NCI-H345 treated with DMSO at 0.1 percent for 48 hours (cell line): ENCODE measurements at regions not wholly inside any gene's neighbourhood (a gene's known extent, or its start where the extent isn't known, plus 50 kb on each side); places are given as distances from the start of the nearest gene placed in this dataset.

Experiments
- DNase-seq: peaks from one replicate; lab custom pipeline; 2025; ENCODE audit not compliant: unreplicated experiment; lab: John Stamatoyannopoulos, UW

DNA sequence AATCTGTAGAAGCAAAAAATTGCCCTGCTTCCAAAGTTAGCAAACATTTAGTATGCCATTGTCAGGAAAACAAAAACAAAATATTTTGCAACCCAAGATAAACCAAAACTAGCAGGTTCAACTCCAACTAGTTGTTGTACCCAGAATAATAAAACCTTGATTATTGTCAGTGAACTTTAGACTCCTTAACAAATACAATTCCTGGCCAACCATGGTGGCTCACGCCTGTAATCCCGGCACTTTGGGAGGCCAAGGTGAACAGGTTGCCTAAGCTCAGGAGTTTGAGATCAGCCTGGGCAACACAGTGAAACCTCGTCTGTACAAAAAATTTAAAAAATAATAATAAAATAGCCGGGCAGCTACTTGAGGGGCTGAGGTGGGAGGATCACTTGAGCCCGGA, 53.6 kb upstream of the EPCAM start:
- no peak for DNase-seq

DNA sequence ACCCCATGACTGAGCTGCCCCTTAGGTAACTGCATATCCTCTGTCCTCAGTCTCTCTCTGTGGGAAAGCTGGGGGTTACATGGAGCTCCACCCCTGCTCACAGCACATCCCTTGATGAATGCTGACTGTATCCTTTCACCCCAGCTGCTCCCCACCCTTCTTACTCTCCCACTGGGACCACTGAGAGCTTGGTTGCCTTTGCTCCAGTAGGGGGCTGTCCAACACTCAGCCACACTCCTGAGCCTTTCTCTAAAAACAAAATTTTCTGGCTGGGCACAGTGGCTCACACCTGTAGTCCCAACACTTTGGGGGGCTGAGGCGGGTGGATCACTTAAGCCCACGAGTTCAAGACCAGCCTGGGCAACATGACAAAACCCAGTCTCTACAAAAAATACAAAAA, 55.4 kb upstream of the EPCAM start:
- DNase-seq, result no peak

DNA sequence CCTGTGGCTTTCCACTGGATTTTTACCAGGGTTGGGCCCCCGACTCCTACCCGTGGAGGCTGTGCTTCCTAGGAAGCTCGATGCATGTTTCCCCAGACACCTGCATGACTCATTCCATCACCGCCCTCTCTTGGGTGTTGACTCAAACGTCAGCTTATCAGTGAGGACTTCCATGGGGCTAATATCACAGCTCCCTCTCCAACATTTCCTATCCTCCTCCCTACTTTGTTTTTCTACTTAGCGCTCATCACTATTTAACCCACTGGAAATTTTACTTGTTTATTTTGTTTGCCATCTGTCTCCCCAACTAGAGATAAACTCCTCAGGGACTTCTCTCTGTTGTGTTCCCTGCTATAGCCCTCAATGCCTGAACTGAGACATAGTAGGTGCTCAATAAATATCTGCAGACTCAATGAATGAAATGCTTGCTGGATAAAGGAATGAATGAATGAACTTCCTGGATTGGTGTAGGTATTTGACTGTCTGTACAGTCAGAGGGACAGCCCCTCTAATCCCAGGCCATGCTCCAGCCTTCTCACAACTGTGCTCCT, 55.9 kb upstream of the EPCAM start:
- DNase-seq, result no peak

DNA sequence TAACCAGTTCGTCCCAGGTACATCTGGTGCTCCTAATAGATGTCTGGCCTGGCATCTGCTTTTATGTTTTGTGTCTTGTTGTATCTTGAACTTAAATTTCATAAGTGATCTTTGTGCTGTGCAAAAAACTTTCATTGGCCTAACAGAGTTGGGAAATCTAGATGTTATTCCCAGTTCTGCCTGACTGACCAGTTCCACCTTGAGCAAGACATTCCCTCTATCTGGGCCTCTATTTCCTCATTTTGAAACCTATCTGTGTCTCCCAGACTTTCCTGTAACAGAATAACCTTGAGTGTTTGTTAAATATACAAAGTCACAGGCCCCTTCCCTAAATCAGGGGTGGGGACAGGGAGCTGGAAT, 56.6 kb upstream of the EPCAM start:
- no peak for DNase-seq

DNA sequence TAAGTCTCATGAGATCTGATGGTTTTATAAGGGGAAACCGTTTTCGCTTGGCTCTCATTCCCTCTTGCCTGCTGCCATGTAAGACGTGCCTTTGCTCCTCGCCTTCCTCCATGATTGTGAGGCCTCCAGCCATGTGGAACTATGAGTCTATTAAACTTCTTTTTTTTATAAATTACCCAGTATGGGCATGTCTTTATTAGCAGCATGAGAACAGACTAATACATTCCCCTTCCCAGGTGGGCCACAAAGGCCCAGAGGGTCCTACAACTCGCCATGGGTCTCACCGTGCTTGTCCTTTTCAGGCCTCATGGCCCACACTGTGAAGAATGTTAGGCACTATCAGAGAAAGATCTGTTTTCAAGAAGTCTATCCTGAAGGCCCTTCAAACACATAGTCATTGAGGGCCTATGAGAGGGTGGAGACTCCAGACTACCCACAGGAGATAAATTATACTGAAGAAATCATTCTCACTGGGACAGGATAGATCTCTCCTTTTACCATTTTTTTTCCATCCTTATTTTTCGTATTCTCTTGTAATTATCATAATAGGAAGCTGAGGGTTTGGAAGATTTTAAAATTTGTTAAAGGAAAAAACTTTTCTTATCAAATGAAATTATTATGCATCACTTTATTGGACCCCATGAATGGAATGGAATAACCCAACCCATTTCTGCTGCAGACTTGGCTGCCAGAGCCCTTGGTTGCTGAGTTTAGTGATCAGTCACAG, 57.2 kb upstream of the EPCAM start:
- DNase-seq, result no peak

DNA sequence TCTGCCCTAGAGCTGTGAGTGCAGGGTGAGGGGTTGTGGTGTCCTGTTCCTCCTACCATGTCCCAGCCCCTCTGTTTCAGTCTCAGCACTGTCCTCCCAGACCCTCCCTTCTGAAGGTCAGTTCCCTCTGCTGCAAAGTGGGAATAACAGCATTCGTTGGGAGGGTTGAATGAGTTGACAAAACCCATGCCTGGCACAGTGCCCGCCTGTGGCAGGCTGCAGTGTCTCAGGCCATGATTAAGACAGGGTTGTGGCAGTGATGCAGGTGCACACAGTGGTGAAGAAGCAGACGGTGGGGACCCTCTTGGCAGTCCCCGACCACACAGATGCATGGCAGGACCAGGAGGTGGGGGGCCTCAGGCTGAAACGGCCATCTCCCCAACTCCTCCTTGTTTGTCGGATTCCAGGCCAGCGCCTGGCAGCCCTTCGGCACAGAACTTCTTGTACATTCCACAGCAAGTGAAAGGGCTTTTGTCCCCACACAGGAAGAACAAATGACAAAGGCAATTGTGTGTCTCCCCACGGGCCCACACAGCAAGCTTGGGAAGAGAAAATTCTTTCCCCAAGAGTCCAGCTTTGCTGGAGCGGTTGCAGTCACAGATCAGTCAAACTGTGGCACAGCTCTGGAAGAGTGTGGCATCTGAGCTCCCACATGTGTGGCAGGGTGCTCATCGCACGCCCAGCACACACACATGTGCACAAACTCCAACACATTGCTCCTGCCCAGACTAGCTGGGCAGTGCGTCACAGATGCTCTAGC, 58.1 kb upstream of the EPCAM start:
- no peak for DNase-seq

DNA sequence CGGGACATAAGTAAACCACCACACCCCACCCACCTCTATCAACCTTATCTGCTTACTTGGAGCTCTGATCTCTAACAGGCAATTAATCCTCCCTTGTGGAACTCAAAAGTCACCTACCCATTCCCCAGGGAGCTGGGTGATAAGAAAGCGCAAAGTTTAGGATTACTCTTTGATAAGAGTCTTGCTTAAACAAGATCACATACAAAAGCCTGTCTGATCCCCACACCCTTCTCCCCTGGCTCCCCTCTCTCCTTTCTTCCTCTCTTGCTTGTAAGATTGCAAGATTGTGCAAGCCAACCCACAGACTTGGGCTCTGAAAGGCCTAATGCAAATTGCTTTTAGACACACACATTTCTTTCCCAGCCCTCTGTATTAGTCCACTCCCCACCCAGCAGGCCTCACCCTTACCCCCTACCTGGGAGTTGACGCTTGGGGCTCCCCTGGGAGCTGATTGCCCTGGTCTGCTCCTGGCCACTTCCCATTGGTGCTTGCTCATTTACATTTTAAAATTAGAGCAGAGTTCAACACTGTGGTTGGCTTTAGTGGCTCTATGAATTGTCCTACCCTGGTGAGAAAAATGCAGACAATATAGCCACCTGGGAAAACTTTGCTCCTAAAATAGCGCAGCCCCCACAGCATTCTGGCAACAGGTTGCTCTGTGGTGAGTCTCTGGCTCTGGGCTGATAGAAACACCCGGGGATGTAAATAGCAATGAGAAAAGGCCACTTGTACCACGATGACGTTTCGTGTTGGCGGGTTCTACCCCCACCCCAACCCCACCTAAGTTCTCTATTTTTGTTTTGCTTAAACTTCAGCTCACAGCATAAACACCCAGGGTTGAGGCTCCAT, 58.9 kb upstream of the EPCAM start:
- DNase-seq, result peak; percentile 40

DNA sequence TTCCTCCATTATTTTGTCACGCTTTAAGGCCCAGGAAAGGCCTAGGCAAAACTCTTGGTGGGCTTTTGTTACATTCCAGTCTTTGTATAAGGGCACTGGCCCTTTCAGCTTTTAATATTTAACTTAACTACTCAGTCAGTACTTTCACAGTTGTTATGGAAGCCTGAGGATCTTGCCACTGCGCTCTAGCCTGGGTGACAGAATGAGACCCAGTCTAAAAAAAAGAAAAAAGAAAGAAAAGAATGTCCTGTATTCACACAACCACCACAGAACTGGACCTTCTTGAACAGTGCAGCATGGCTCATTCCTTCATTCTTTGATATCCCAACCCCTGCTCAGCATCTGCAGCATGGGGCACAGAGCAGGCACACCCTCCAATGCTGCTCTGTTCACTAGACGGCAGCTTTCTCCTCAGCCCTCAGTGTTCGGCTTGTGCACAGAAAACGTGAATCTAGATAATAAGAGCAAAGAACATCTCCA, 59.6 kb upstream of the EPCAM start:
- no peak for DNase-seq

DNA sequence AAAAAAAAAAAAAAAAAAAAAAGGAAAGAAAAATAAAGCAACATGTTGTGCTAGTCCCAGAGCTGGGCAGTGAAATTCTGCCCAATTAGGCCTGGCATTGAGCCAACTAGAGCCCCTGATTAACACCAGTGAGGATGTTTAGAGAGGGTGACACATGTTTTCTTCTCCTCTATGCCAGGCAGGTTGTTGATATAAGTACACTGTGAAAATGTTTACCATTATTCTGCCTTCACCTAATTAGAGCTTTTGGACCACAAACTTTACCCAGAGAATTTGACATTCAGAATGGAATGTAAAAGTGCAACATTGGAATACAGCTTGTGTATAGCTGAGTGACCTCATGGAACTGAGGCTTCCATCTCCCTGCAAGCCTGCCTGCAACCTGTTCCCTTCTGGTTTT, 62.0 kb upstream of the EPCAM start:
- DNase-seq, result no peak

DNA sequence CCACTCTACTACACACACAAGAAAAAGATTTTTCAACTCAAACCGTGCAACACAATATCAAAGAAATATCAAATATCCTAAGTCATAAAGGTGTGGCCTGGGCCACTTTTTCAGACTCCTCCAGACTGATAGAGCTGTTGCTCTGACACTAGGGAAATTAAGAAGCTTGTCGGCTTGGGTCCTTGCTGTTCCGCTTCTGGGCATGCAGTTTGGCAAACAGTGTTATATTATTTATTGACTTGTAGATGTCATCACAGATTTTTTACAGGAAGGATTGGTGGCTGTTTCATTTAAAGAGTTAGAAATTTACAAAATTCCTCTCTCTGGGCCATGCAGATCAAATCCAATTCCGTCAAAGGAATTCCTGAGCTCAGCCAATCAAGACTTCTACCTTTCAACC, 64.5 kb upstream of the EPCAM start:
- no peak for DNase-seq

DNA sequence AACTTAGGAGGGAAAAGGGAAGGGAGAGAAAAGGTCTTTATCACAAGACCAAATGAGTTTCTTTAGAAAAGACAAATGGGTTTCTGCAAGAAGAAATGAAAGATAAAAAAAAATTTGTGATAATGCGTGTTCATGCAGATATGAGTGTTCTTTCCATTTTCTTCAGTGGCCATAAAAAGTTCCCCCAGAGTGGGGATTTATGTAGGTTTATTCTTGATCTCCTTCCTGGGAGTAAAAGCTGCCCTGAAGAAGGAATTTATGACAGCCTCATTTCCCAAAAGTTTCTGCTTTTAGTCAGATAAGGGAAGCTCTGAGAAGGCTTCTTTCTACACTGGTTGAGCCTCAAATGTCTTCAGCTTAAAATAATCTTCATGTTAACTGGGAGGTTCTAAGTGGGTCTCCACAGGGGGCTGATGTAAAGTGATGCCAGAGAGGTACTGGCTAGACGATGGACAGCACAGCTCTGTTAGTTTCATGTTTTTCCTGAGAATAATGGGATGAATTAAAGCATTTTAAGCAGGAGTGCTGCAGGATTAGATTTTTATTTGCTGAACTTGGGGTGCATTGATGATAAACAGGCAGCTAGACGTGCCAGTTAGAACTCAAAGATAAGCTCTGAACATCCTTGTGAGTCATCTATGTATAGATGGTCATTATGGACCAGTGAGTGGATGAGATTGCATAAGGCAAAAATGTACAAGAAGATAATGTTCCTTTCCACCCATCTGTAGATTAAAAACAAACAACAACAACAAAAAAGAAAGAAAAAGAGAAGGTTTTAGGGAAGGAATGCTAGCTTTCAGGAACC, 65.6 kb upstream of the EPCAM start:
- DNase-seq, result no peak

DNA sequence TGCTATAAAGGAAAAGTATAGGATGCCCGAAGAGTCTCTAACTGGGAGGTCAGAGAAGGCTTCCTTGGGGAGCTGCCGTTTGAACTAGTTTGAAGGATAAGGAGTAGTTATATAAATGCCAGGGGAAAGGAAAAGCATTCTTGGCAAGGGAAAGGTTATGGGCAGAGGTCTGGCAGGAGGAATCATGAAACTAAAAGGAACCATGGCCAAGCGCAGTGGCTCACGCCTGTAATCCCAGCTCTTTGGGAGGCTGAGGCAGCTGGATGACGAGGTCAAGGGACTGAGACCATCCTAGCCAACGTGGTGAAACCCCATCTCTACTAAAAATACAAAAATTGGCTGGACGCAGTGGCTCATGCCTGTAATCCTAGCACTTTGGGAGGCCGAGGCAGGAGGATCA, 66.8 kb upstream of the EPCAM start:
- no peak for DNase-seq

DNA sequence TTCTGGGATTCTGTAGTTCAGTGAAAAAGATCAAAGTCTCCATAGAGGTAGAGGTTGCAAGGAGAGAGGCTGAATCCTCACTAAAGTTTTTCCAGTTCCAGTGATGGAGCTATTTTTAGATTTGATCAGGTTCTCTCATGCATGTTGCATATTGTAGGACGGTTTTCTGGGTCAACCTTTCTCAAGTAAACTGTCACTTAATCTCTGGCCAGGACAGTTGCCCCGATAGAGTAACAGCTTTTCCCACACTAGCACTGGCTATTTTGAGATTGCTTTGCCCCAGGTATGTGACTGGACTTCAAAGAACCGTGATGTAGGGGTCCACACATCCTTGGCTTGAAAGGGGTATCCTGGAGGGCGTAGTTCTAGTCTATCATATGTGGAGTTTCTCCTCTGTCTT, 67.4 kb upstream of the EPCAM start:
- no peak for DNase-seq

DNA sequence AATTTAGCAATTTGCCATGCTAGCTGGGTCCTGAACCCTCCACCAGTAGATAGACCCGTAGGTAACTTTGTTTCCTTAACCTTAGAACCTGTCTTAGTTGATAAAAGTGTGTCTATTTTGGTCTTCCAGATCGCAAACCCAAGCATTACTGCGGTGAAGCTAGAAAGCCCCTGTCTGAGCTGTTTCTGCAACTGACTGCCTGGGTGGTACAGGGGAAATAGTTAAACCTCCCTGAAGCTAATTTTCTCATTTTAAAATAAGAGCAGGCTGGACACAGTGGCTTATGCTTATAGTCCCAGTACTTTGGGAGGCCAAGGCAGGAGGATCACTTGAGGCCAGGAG, 67.9 kb upstream of the EPCAM start:
- no peak for DNase-seq

DNA sequence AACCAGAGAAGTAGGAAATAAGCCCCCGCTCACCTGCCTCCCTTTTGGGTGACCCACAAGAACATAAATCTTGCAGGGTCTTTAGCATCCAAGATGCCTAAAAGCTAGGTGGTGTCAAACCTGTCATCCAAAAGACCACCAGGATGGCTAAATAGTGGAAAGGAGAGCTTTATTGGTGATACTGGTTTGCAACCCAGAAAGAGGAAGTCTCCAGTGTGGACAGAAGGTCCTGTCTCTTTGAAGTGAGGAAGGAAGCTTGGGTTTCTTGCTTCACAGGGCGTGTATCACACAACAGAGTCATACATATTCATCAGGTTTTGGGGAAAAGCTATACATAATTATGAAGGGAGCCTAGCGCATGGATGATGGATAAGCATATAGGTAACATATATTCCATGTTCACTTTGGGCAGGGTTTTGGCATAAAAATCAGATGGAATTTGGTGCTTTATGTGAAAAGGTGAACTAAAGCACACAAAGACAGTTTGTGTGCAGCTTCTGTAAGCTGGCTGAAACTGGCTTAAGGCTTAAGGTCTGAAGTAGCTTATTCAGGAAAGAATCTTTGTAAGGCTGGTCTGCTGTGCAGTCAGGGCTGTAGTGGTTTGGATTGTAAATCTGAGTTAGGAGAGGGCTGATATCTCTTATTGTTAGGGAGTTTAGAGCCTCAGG, 68.4 kb upstream of the EPCAM start:
- DNase-seq, result no peak

DNA sequence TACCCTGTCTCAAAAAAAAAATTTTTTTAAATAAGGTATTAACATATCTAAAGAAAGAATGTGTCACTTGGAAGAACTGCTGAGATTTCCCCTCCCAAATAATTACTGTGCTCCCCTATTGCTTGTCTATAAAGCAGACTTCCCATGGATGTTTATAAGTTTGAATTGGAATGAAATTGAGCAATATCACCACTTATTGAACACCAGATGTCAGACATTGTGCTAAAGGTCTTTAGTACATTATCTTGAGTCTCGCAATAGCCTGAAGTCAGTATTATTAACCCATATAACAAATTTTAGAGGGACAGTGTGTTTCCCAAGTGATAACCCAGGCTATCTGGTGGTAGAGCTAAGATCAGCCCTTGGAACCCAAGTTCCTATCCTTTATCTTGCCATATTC, 69.0 kb upstream of the EPCAM start:
- DNase-seq, result no peak

DNA sequence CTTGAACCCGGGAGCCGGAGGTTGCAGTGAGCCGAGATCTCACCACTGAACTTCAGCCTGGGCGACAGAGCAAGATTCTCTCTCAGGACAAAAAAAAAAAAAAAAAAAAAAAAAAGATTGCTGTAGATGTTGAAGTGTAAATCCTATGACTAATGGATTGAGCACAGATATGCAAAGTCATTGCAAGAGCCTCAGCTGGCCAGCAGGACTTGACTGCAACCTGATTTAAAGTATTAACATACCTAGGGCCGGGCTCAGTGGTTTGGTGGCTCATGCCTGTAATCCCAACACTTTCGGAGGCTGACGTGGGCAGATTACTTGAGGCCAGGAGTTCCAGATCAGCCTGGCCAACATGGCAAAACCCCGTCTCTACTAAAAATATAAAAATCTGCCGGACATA, 69.6 kb upstream of the EPCAM start:
- DNase-seq, result no peak

DNA sequence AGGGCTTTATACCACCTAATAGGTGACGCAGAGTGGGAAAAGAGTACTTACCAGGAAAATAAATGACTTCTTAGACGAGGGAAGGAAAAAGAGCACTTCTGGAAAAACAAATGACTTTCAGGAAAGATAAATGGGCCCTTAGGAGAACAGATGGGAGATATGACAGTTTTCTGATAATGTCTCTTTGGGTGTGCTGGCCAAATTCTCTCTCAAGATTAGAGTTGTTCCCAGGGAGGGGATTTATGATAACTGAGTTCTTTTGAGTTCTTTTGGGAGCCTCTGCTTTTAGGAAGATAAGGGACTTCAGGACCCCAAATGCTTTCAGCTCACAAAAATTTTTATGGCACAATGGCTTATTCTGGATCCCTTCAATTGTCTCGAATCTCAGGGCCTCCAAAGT, 70.3 kb upstream of the EPCAM start:
- DNase-seq, result no peak

DNA sequence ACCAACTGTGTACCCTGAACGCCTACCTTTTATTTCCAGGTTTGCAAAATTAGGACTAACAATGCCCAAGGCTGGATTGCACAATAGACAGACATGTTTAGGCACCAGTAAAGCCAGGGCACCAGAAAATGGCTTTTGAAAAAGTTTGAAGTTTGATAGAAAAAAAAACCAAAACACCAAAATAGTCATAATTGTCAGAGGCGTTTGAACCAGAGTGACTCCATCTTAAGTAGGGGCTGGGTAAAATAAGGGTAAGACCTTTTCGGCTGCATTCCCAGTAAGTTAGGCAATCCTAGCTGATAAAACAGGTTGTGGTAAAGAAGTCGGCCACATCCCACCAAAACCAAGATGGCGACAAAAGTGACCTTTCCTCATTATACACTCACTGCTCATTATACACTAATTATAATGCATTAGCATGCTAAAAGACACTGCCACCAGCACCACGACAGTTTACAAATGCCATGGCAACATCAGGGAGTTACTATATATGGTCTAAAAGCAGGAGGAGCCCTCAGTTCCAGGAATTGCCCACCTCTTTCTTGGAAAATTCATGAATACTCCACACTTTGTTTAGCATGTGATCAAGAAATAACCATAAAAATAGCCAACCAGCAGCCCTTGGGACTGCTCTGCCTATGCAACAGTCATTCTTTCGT, 71.2 kb upstream of the EPCAM start:
- no peak for DNase-seq
